WTC11 (cell line): ENCODE measurements at regions not wholly inside any gene's neighbourhood (a gene's known extent, or its start where the extent isn't known, plus 50 kb on each side); places are given as distances from the start of the nearest gene placed in this dataset.

Experiments used
- ATAC-seq: fragments of 200-7000 bp; cut with Tn5 transposase; 2 replicates; pipeline ENCODE4 v1.10.0; 2021; ENCODE audit warnings: mild to moderate bottlenecking, moderate library complexity
- CTCF ChIA-PET: fragments of 300-600 bp; sonication (Branson Sonifier 250); formaldehyde crosslinking; loops from one replicate; lab custom pipeline; 2021; ENCODE audit warnings: antibody characterized with exemption; lab: Charles Lee
- POLR2A ChIA-PET: fragments of 350-600 bp; sonication (Branson Sonifier 250); formaldehyde crosslinking; loops from one replicate; lab custom pipeline; 2021; ENCODE audit warnings: antibody characterized with exemption; lab: Charles Lee
- DNase-seq: peaks from one replicate; pipeline ENCODE4 v3.0.0; 2021; ENCODE audit warnings: low spot score
- H3K27ac Mint-ChIP-seq: 2 replicates; pipeline ENCODE4 v1.8.0; 2021; ENCODE audit warnings: mixed read lengths
- H3K27me3 Mint-ChIP-seq: 2 replicates; pipeline ENCODE4 v1.8.0; 2021; ENCODE audit warnings: low read depth, mild to moderate bottlenecking, moderate library complexity, mixed read lengths
- H3K36me3 Mint-ChIP-seq: 2 replicates; pipeline ENCODE4 v1.8.0; 2021; ENCODE audit warnings: mixed read lengths
- H3K4me1 Mint-ChIP-seq: 2 replicates; pipeline ENCODE4 v1.8.0; 2022; ENCODE audit warnings: mixed read lengths
- H3K4me3 Mint-ChIP-seq: 2 replicates; pipeline ENCODE4 v1.8.0; 2021; ENCODE audit warnings: mild to moderate bottlenecking, moderate library complexity, mixed read lengths
- H3K9me3 Mint-ChIP-seq: 2 replicates; pipeline ENCODE4 v1.8.0; 2021; ENCODE audit warnings: mixed read lengths
- E2F5 ChIP-seq: sonication (generic); formaldehyde crosslinking; IDR thresholded peaks from 2 replicates; pipeline ENCODE4 v1.8.1; 2022; ENCODE audit warnings: mild to moderate bottlenecking, moderate library complexity, missing genetic modification reagents
- EMX1 ChIP-seq: fragments of 250-450 bp; sonication (Bioruptor Pico); IDR thresholded peaks from 2 replicates; pipeline ENCODE4 v1.8.0; 2021; ENCODE audit warnings: mild to moderate bottlenecking
- ESRRA ChIP-seq: sonication (generic); formaldehyde crosslinking; IDR thresholded peaks from 2 replicates; pipeline ENCODE4 v1.8.1; 2022; ENCODE audit warnings: mild to moderate bottlenecking, missing genetic modification reagents, borderline replicate concordance
- GABPB1 ChIP-seq: sonication (generic); formaldehyde crosslinking; IDR thresholded peaks from 2 replicates; pipeline ENCODE4 v1.8.1; 2023; ENCODE audit warnings: mild to moderate bottlenecking, missing genetic modification reagents
- GRHL2 ChIP-seq: fragments of 250-450 bp; sonication (Bioruptor Pico); IDR thresholded peaks from 2 replicates; pipeline ENCODE4 v1.8.0; 2022; ENCODE audit warnings: mild to moderate bottlenecking, moderate library complexity; ENCODE audit not compliant: insufficient replicate concordance, severe bottlenecking
- HMGA2 ChIP-seq: fragments of 250-450 bp; sonication (Bioruptor Pico); IDR thresholded peaks from 2 replicates; pipeline ENCODE4 v1.4.0; 2021; ENCODE audit warnings: mild to moderate bottlenecking, moderate library complexity
- JUN ChIP-seq: sonication (generic); formaldehyde crosslinking; IDR thresholded peaks from 2 replicates; pipeline ENCODE4 v1.8.0; 2023; ENCODE audit warnings: mild to moderate bottlenecking, missing genetic modification reagents
- NFATC4 ChIP-seq: fragments of 250-450 bp; sonication (Bioruptor Pico); IDR thresholded peaks from 2 replicates; pipeline ENCODE4 v1.9.0; 2021; ENCODE audit warnings: mild to moderate bottlenecking
- NFE2L1 ChIP-seq: sonication (generic); formaldehyde crosslinking; IDR thresholded peaks from 2 replicates; pipeline ENCODE4 v1.8.1; 2023; ENCODE audit warnings: missing genetic modification reagents
- OVOL2 ChIP-seq: fragments of 250-450 bp; sonication (Bioruptor Pico); IDR thresholded peaks from 2 replicates; pipeline ENCODE4 v1.9.0; 2021; ENCODE audit warnings: mild to moderate bottlenecking, borderline replicate concordance
- TCF7 ChIP-seq: sonication (generic); formaldehyde crosslinking; IDR thresholded peaks from 2 replicates; pipeline ENCODE4 v1.8.0; 2022; ENCODE audit warnings: mild to moderate bottlenecking, low read depth, missing genetic modification reagents, moderate library complexity
- ZNF121 ChIP-seq: sonication (generic); formaldehyde crosslinking; IDR thresholded peaks from 2 replicates; pipeline ENCODE4 v1.8.0; 2023; ENCODE audit warnings: missing genetic modification reagents
- ZNF281 ChIP-seq: sonication (generic); formaldehyde crosslinking; IDR thresholded peaks from 2 replicates; pipeline ENCODE4 v1.8.0; 2023; ENCODE audit warnings: mild to moderate bottlenecking, missing genetic modification reagents
- ZNF396 ChIP-seq: fragments of 250-450 bp; sonication (Bioruptor Pico); IDR thresholded peaks from 2 replicates; pipeline ENCODE4 v1.8.0; 2021; ENCODE audit warnings: mild to moderate bottlenecking, moderate library complexity, borderline replicate concordance
- ZNF532 ChIP-seq: fragments of 250-450 bp; sonication (Bioruptor Pico); IDR thresholded peaks from 2 replicates; pipeline ENCODE4 v1.9.0; 2021; ENCODE audit warnings: mild to moderate bottlenecking, borderline replicate concordance
- TF ChIP-seq, protein P1 (sequence below): sonication (generic); formaldehyde crosslinking; IDR thresholded peaks from 2 replicates; pipeline ENCODE4 v1.8.1; 2023; ENCODE audit warnings: mild to moderate bottlenecking, missing genetic modification reagents, borderline replicate concordance
- TF ChIP-seq, protein P2 (sequence below): sonication (generic); formaldehyde crosslinking; IDR thresholded peaks from 2 replicates; pipeline ENCODE4 v1.8.1; 2023; ENCODE audit warnings: mild to moderate bottlenecking, missing genetic modification reagents
- TF ChIP-seq, protein P3 (sequence below): sonication (generic); formaldehyde crosslinking; IDR thresholded peaks from 2 replicates; pipeline ENCODE4 v1.8.0; 2023; ENCODE audit warnings: missing genetic modification reagents
- TF ChIP-seq, protein P4 (sequence below): sonication (generic); formaldehyde crosslinking; IDR thresholded peaks from 2 replicates; pipeline ENCODE4 v1.8.0; 2022; ENCODE audit warnings: mild to moderate bottlenecking, missing genetic modification reagents

GRCh38 chr6:112457886-112458285 is 110.8 kb downstream of the RFPL4B start (continued):
- TF ChIP-seq ZNF396 (CRISPR knock-in tag) (no peak), ZNF281 (no peak), ESRRA (no peak), HMGA2 (no peak), ZNF121 (no peak), NFE2L1 (CRISPR knock-in tag) (no peak), GRHL2 (CRISPR knock-in tag) (no peak), EMX1 (no peak)

- H3K4me3 Mint-ChIP-seq = no peak overlapping the region
- DNase-seq (no peak), ATAC-seq (no peak)
- no peaks in the 10 kb centered on the region for H3K27me3 Mint-ChIP-seq
- no peaks in the 10 kb centered on the region for H3K36me3 Mint-ChIP-seq
- TF ChIP-seq NFATC4 (CRISPR knock-in tag) = no peak
- no peak for TF ChIP-seq OVOL2
- POLR2A ChIA-PET = no interaction called here
- no peaks in the 10 kb centered on the region for H3K9me3 Mint-ChIP-seq
- CTCF ChIA-PET = no interaction called here
- no peaks in the 10 kb centered on the region for H3K4me1 Mint-ChIP-seq
- no peak overlapping the region for H3K27ac Mint-ChIP-seq
These were observed 112.7 kb downstream of the RFPL4B start for GRCh38 chr6:112459758-112460304.

DNA sequence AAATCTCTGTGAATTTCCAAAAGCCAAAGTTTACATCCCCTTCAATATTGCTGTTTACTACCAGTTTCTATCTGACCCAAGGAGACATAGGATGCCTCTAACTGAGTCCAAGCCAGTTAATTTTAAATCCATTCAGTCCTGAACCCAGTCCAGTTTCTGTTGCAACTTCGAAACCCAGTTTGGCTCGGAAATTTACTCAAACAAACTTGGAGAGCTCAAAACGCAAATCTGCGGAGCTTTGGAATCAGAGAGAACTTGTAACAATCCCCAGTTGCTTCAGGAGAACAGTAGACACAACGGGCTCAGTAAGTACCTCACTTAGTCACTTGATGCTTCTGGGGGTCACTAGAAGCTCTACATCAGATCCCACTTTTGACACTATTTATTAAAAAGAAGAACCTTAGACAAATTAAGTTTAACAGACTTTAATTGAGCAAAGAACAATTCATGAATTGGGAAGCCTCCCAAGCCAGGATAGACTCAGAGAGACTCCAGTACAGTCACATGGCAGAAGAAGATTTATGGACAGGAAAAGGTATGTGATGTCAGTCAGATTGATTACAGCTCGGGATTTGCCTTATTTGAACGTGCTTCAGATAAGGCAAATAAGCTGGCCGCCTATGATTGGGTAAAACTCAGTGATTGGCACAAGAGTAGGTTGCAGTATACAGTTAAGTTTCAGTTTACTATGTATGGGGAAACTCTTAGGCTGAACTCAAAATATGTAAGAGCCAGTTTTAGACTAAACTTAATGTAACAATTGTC is 118.0 kb downstream of the RFPL4B start:
- Mint-ChIP-seq H3K4me3 (no peak overlapping the region), H3K27ac (no peak overlapping the region), H3K27me3 (no peaks in the 10 kb centered on the region), H3K9me3 (no peaks in the 10 kb centered on the region), H3K4me1 (no peaks in the 10 kb centered on the region), H3K36me3 (no peaks in the 10 kb centered on the region)
- ChIA-PET CTCF (no interaction called here), POLR2A (no interaction called here)
- ATAC-seq (no peak), DNase-seq (no peak)
- TF ChIP-seq, protein P1, sequence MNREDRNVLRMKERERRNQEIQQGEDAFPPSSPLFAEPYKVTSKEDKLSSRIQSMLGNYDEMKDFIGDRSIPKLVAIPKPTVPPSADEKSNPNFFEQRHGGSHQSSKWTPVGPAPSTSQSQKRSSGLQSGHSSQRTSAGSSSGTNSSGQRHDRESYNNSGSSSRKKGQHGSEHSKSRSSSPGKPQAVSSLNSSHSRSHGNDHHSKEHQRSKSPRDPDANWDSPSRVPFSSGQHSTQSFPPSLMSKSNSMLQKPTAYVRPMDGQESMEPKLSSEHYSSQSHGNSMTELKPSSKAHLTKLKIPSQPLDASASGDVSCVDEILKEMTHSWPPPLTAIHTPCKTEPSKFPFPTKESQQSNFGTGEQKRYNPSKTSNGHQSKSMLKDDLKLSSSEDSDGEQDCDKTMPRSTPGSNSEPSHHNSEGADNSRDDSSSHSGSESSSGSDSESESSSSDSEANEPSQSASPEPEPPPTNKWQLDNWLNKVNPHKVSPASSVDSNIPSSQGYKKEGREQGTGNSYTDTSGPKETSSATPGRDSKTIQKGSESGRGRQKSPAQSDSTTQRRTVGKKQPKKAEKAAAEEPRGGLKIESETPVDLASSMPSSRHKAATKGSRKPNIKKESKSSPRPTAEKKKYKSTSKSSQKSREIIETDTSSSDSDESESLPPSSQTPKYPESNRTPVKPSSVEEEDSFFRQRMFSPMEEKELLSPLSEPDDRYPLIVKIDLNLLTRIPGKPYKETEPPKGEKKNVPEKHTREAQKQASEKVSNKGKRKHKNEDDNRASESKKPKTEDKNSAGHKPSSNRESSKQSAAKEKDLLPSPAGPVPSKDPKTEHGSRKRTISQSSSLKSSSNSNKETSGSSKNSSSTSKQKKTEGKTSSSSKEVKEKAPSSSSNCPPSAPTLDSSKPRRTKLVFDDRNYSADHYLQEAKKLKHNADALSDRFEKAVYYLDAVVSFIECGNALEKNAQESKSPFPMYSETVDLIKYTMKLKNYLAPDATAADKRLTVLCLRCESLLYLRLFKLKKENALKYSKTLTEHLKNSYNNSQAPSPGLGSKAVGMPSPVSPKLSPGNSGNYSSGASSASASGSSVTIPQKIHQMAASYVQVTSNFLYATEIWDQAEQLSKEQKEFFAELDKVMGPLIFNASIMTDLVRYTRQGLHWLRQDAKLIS (CRISPR knock-in tag) = no peak
- TF ChIP-seq, protein P2, sequence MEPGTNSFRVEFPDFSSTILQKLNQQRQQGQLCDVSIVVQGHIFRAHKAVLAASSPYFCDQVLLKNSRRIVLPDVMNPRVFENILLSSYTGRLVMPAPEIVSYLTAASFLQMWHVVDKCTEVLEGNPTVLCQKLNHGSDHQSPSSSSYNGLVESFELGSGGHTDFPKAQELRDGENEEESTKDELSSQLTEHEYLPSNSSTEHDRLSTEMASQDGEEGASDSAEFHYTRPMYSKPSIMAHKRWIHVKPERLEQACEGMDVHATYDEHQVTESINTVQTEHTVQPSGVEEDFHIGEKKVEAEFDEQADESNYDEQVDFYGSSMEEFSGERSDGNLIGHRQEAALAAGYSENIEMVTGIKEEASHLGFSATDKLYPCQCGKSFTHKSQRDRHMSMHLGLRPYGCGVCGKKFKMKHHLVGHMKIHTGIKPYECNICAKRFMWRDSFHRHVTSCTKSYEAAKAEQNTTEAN (CRISPR knock-in tag) = no peak
- TF ChIP-seq, protein P3, sequence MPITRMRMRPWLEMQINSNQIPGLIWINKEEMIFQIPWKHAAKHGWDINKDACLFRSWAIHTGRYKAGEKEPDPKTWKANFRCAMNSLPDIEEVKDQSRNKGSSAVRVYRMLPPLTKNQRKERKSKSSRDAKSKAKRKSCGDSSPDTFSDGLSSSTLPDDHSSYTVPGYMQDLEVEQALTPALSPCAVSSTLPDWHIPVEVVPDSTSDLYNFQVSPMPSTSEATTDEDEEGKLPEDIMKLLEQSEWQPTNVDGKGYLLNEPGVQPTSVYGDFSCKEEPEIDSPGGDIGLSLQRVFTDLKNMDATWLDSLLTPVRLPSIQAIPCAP (CRISPR knock-in tag) = no peak
- TF ChIP-seq ZNF532 (CRISPR knock-in tag) (no peak), GABPB1 (no peak), HMGA2 (no peak), TCF7 (CRISPR knock-in tag) (no peak), E2F5 (CRISPR knock-in tag) (no peak), JUN (no peak)
- TF ChIP-seq, protein P4, sequence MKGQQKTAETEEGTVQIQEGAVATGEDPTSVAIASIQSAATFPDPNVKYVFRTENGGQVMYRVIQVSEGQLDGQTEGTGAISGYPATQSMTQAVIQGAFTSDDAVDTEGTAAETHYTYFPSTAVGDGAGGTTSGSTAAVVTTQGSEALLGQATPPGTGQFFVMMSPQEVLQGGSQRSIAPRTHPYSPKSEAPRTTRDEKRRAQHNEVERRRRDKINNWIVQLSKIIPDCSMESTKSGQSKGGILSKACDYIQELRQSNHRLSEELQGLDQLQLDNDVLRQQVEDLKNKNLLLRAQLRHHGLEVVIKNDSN (CRISPR knock-in tag) = no peak
